ENCODE measurements at regions not wholly inside any gene's neighbourhood (a gene's known extent, or its start where the extent isn't known, plus 50 kb on each side); places are given as distances from the start of the nearest gene placed in this dataset.

- no peaks in the 10 kb centered on the region for H3K9me3 ChIP-seq
- no peaks in the 10 kb centered on the region for H3K27me3 ChIP-seq
- H3K4me1 ChIP-seq = no peaks in the 10 kb centered on the region
- TF ChIP-seq POLR2A (IDR thresholded peaks at IDR 0.05) (no peak), CTCF (IDR thresholded peaks at IDR 0.05) (no peak)
- no peak overlapping the region for H3K4me3 ChIP-seq
- no peak for DNase-seq
- no peak overlapping the region for H3K27ac ChIP-seq
- H3K36me3 ChIP-seq = no peaks in the 10 kb centered on the region
Observed at GRCh38 chr3:116930786-116931185, 221.2 kb downstream of the TUSC7 start.

- TF ChIP-seq CTCF (IDR thresholded peaks at IDR 0.05) (no peak), POLR2A (IDR thresholded peaks at IDR 0.05) (no peak)
- no peak for DNase-seq
- Histone ChIP-seq H3K27me3 (no peaks in the 10 kb centered on the region), H3K4me3 (no peak overlapping the region), H3K4me1 (no peaks in the 10 kb centered on the region), H3K36me3 (no peaks in the 10 kb centered on the region), H3K27ac (no peak overlapping the region), H3K9me3 (peaks cover 0 to 4% (median 0%) of the 10 kb centered on the region in 4 donors)
Observed at GRCh38 chr3:116939091-116939490, 229.5 kb downstream of the TUSC7 start.

GRCh38 chr3:116939550-116939949 is 230.0 kb downstream of the TUSC7 start:
- Histone ChIP-seq H3K9me3 (peaks cover 0 to 4% (median 0%) of the 10 kb centered on the region in 4 donors), H3K27me3 (no peaks in the 10 kb centered on the region), H3K27ac (no peak overlapping the region), H3K36me3 (no peaks in the 10 kb centered on the region), H3K4me3 (no peak overlapping the region), H3K4me1 (no peaks in the 10 kb centered on the region)
- TF ChIP-seq CTCF (IDR thresholded peaks at IDR 0.05) (no peak), POLR2A (IDR thresholded peaks at IDR 0.05) (no peak)
- DNase-seq = no peak

- TF ChIP-seq CTCF (IDR thresholded peaks at IDR 0.05) (no peak), POLR2A (IDR thresholded peaks at IDR 0.05) (no peak)
- DNase-seq = no peak
- H3K36me3 ChIP-seq = no peaks in the 10 kb centered on the region
- H3K27ac ChIP-seq = no peak overlapping the region
- no peak overlapping the region for H3K4me3 ChIP-seq
- H3K4me1 ChIP-seq = no peaks in the 10 kb centered on the region
- peaks cover 0 to 4% (median 0%) of the 10 kb centered on the region in 4 donors for H3K9me3 ChIP-seq
- H3K27me3 ChIP-seq = no peaks in the 10 kb centered on the region
Observed at GRCh38 chr3:116940719-116941118, 231.1 kb downstream of the TUSC7 start.

- Histone ChIP-seq H3K4me1 (no peaks in the 10 kb centered on the region), H3K36me3 (no peaks in the 10 kb centered on the region), H3K9me3 (no peaks in the 10 kb centered on the region), H3K4me3 (no peak overlapping the region), H3K27me3 (no peaks in the 10 kb centered on the region), H3K27ac (no peak overlapping the region)
- TF ChIP-seq POLR2A (IDR thresholded peaks at IDR 0.05) (no peak), CTCF (IDR thresholded peaks at IDR 0.05) (no peak)
- DNase-seq = no peak
Observed at GRCh38 chr3:116946376-116946775, 236.8 kb downstream of the TUSC7 start.

- H3K4me1 ChIP-seq = no peaks in the 10 kb centered on the region
- no peak overlapping the region for H3K4me3 ChIP-seq
- TF ChIP-seq CTCF (IDR thresholded peaks at IDR 0.05) (no peak), POLR2A (IDR thresholded peaks at IDR 0.05) (no peak)
- DNase-seq = no peak
- H3K36me3 ChIP-seq = no peaks in the 10 kb centered on the region
- H3K9me3 ChIP-seq = no peaks in the 10 kb centered on the region
- H3K27ac ChIP-seq = no peak overlapping the region
- H3K27me3 ChIP-seq = no peaks in the 10 kb centered on the region
Observed at GRCh38 chr3:116947148-116947547, 237.6 kb downstream of the TUSC7 start.

All from Peyer's patch (tissue), 4 donors.